Thyroid gland (tissue), 4 donors: ENCODE measurements at regions not wholly inside any gene's neighbourhood (a gene's known extent, or its start where the extent isn't known, plus 50 kb on each side); places are given as distances from the start of the nearest gene placed in this dataset.

Experiments used
- CTCF ChIP-seq, 6 experiments: fragments of 200-600 bp in 3 of 6; fragments of 450-650 bp in 3 of 6; sonication (generic) in 3 of 6; IDR thresholded peaks; one replicate each; pipeline ENCODE4 v1.5.1; 2016 to 2019; ENCODE audit warnings: antibody characterized with exemption in 6 of 6, mild to moderate bottlenecking in 2 of 6, inconsistent platforms in 1 of 6, moderate library complexity in 1 of 6
- POLR2A ChIP-seq, 2 donors: fragments of 450-650 bp; IDR thresholded peaks; one replicate each; pipeline ENCODE4 v1.6.1; 2017; ENCODE audit warnings: antibody characterized with exemption in 2 of 2, mild to moderate bottlenecking in 2 of 2, moderate library complexity in 1 of 2

- no peak for TF ChIP-seq CTCF (IDR thresholded peaks at IDR 0.05)
- TF ChIP-seq POLR2A (IDR thresholded peaks at IDR 0.05): no peak
Measured at GRCh38 chr21:25466470-25466869, 140.8 kb downstream of the MRPL39 start.
